Lower leg skin (tissue), 3 donors: ENCODE measurements at regions not wholly inside any gene's neighbourhood (a gene's known extent, or its start where the extent isn't known, plus 50 kb on each side); places are given as distances from the start of the nearest gene placed in this dataset.

Experiments used
- CTCF ChIP-seq, 3 donors: fragments of 450-650 bp; IDR thresholded peaks; one replicate each; pipeline ENCODE4 v1.5.1; 2016; ENCODE audit warnings: antibody characterized with exemption in 3 of 3, mild to moderate bottlenecking in 3 of 3, moderate library complexity in 2 of 3
- POLR2A ChIP-seq, 2 donors: fragments of 450-650 bp; IDR thresholded peaks; one replicate each; pipeline ENCODE4 v1.6.1; 2016 to 2017; ENCODE audit warnings: antibody characterized with exemption in 2 of 2, mild to moderate bottlenecking in 1 of 2, moderate library complexity in 1 of 2

- TF ChIP-seq CTCF (IDR thresholded peaks at IDR 0.05): no peak
- TF ChIP-seq POLR2A (IDR thresholded peaks at IDR 0.05): no peak
Measured at GRCh38 chr5:104903941-104904340, 1341.4 kb upstream of the NUDT12 start.
